Large intestine (tissue), 3 donors: ENCODE measurements at regions not wholly inside any gene's neighbourhood (a gene's known extent, or its start where the extent isn't known, plus 50 kb on each side); places are given as distances from the start of the nearest gene placed in this dataset.
A peak's percentile ranks its signal among the peaks of the same experiment; 100 is the strongest.

Experiments used
- DNase-seq, 2 donors: peaks; one replicate each; pipeline versions ENCODE4 v3.0.0 to v3.0.0-alpha.2; 2013
- H3K27ac ChIP-seq: one replicate; pipeline ENCODE4 v1.5.1; 2013; ENCODE audit warnings: low read length
- H3K27me3 ChIP-seq: 2 replicates; pipeline ENCODE4 v1.6.1; 2013; ENCODE audit warnings: low read length; ENCODE audit not compliant: control insufficient read depth, insufficient read depth
- H3K36me3 ChIP-seq: 2 replicates; pipeline ENCODE4 v1.6.1; 2013; ENCODE audit warnings: low read length; ENCODE audit not compliant: control insufficient read depth, insufficient read depth
- H3K4me1 ChIP-seq: one replicate; pipeline ENCODE4 v1.6.1; 2013; ENCODE audit warnings: low read length; ENCODE audit not compliant: control insufficient read depth, insufficient read depth
- H3K4me3 ChIP-seq: one replicate; pipeline ENCODE4 v1.5.1; 2013; ENCODE audit warnings: low read length
- H3K9me3 ChIP-seq: one replicate; pipeline ENCODE4 v1.6.1; 2013; ENCODE audit warnings: mild to moderate bottlenecking, low read depth, low read length, moderate library complexity; ENCODE audit not compliant: control insufficient read depth
- WGBS: methylation state at CpG from one replicate; pipeline ENCODE4 v1.1.5; 2013; ENCODE audit warnings: low lambda C conversion rate; ENCODE audit not compliant: insufficient coverage; 5-methylcytosine and 5-hydroxymethylcytosine counted together

- Histone ChIP-seq H3K36me3 (no peaks in the 10 kb centered on the region), H3K27me3 (no peaks in the 10 kb centered on the region), H3K4me3 (no peak overlapping the region), H3K4me1 (no peaks in the 10 kb centered on the region), H3K9me3 (no peaks in the 10 kb centered on the region), H3K27ac (no peak overlapping the region)
- DNase-seq: no peak
- no CpG with 5 or more reads among the region's 9 CpGs for WGBS
These were observed 130.2 kb upstream of the SPACA7 start for GRCh38 chr13:112245989-112246388.

GRCh38 chr13:112246731-112247470, 129.3 kb upstream of the SPACA7 start:
- no CpG with 5 or more reads among the region's 24 CpGs for WGBS
- Histone ChIP-seq H3K27ac (no peak overlapping the region), H3K4me3 (no peak overlapping the region), H3K27me3 (no peaks in the 10 kb centered on the region), H3K4me1 (no peaks in the 10 kb centered on the region), H3K36me3 (no peaks in the 10 kb centered on the region), H3K9me3 (no peaks in the 10 kb centered on the region)
- DNase-seq: no peak

GRCh38 chr13:112247471-112248405, 128.4 kb upstream of the SPACA7 start:
- no CpG with 5 or more reads among the region's 31 CpGs for WGBS
- H3K9me3 ChIP-seq: no peaks in the 10 kb centered on the region
- no peak overlapping the region for H3K4me3 ChIP-seq
- no peaks in the 10 kb centered on the region for H3K36me3 ChIP-seq
- no peak overlapping the region for H3K27ac ChIP-seq
- no peak for DNase-seq
- no peaks in the 10 kb centered on the region for H3K27me3 ChIP-seq
- no peaks in the 10 kb centered on the region for H3K4me1 ChIP-seq

DNA sequence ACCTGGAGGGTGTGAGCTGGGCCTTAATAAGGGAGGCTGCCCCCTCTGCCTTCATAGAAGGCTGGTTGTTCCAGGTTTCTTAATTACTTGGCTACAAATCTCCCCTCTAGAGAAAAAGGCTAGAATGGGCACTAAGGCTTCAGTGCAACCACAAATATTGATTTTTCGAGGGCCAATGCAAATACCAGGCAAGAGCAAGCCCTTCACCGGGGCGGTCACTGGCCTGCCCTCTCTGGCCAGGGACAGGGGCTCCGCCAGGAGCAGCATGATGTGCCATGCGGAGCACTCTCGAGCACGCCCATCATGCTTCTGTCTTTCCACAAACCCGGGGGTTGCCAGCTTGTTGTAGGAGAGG, 127.8 kb upstream of the SPACA7 start:
- WGBS: 40% methylated on average over 1 of the region's 8 CpGs
- Histone ChIP-seq H3K4me3 (no peak overlapping the region), H3K27me3 (no peaks in the 10 kb centered on the region), H3K9me3 (no peaks in the 10 kb centered on the region), H3K4me1 (no peaks in the 10 kb centered on the region), H3K36me3 (no peaks in the 10 kb centered on the region), H3K27ac (no peak overlapping the region)
- DNase-seq: no peak

GRCh38 chr13:112248862-112249592, 127.1 kb upstream of the SPACA7 start:
- DNase-seq: peak in 1 of 2 donors; percentile 12
- Histone ChIP-seq H3K9me3 (no peaks in the 10 kb centered on the region), H3K27me3 (no peaks in the 10 kb centered on the region), H3K4me3 (no peak overlapping the region), H3K27ac (no peak overlapping the region), H3K36me3 (no peaks in the 10 kb centered on the region), H3K4me1 (no peaks in the 10 kb centered on the region)
- no CpG with 5 or more reads among the region's 25 CpGs for WGBS

GRCh38 chr13:112249644-112250610, 126.2 kb upstream of the SPACA7 start:
- Histone ChIP-seq H3K27ac (no peak overlapping the region), H3K9me3 (no peaks in the 10 kb centered on the region), H3K4me3 (no peak overlapping the region), H3K27me3 (no peaks in the 10 kb centered on the region), H3K4me1 (no peaks in the 10 kb centered on the region), H3K36me3 (no peaks in the 10 kb centered on the region)
- no peak for DNase-seq
- WGBS: no CpG with 5 or more reads among the region's 39 CpGs

DNA sequence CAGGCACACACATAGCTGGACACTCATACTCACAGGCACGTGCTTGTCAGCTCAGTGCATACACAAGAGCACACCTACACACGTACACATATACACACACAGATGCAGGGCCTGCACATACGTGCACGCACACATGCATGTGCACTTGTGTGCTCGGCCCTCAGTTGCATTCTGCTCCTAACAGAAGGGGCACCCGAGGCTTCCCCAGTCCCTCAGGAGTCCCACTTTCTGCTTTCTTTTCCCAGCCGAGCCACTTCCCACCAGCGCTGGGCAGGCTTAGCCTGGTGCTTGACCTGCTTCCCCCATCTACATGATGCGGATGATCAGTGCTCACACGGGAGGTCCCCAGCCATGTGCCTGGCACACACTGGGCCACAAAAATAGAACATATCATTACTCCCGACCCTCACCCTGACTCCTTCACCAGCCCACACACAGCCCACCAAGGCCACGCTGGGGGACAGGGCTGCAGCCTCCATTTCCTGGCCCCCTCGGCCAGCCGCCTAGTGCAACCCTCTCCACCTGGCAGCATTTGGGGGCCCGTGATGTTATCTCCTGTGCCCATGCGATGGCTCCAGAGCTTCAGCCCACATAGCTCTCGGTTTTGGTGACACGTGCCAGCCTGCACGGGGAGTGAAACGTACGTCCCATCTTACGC, 125.2 kb upstream of the SPACA7 start:
- H3K36me3 ChIP-seq: no peaks in the 10 kb centered on the region
- H3K27ac ChIP-seq: no peak overlapping the region
- no peaks in the 10 kb centered on the region for H3K9me3 ChIP-seq
- DNase-seq: no peak
- WGBS: no CpG with 5 or more reads among the region's 22 CpGs
- no peaks in the 10 kb centered on the region for H3K27me3 ChIP-seq
- no peaks in the 10 kb centered on the region for H3K4me1 ChIP-seq
- no peak overlapping the region for H3K4me3 ChIP-seq

DNA sequence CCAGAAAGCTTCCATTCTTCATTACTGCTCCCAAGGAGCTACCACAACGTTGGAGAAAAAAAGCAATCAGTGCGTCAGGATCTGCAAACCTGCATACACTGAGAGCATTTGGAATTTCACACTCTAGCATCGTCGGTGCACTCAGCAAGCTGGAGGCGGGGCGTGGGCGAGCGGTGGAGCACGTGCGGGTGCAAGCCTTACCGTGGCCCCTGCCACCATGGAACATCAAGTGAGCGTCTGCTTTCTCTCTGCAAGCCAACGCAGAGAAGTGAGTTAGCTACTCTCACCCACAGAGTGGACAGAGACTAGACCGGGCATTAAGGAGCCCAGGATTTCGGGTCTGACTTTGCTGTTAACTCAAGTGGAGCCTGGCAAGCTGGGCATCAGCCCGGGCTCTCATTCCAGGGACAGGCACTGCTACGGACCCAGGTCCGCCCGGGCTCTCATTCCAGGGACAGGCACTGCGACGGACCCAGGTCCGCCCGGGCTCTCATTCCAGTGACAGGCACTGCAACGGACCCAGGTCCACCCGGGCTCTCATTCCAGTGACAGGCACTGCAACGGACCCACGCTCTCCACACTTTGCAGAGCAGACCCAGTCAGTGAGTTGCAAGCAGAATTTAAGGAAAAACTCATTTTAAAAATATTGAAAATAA, 124.1 kb upstream of the SPACA7 start:
- Histone ChIP-seq H3K27me3 (no peaks in the 10 kb centered on the region), H3K36me3 (no peaks in the 10 kb centered on the region), H3K27ac (no peak overlapping the region), H3K4me3 (no peak overlapping the region), H3K4me1 (no peaks in the 10 kb centered on the region), H3K9me3 (no peaks in the 10 kb centered on the region)
- WGBS: 60% methylated on average over 1 of the region's 27 CpGs
- DNase-seq: no peak
